GM19023 (cell line): ENCODE measurements at regions not wholly inside any gene's neighbourhood (a gene's known extent, or its start where the extent isn't known, plus 50 kb on each side); places are given as distances from the start of the nearest gene placed in this dataset.

ENCODE experiments used
- ATAC-seq: cut with Tn5 transposase; IDR thresholded peaks from one replicate; pipeline ENCODE4 v1.9.1; 2021; ENCODE audit warnings: mild to moderate bottlenecking, moderate library complexity; ENCODE audit not compliant: unreplicated experiment

- no peak for ATAC-seq
Measured at GRCh38 chr2:14826518-14826917, 194.0 kb downstream of the LRATD1 start.

DNA sequence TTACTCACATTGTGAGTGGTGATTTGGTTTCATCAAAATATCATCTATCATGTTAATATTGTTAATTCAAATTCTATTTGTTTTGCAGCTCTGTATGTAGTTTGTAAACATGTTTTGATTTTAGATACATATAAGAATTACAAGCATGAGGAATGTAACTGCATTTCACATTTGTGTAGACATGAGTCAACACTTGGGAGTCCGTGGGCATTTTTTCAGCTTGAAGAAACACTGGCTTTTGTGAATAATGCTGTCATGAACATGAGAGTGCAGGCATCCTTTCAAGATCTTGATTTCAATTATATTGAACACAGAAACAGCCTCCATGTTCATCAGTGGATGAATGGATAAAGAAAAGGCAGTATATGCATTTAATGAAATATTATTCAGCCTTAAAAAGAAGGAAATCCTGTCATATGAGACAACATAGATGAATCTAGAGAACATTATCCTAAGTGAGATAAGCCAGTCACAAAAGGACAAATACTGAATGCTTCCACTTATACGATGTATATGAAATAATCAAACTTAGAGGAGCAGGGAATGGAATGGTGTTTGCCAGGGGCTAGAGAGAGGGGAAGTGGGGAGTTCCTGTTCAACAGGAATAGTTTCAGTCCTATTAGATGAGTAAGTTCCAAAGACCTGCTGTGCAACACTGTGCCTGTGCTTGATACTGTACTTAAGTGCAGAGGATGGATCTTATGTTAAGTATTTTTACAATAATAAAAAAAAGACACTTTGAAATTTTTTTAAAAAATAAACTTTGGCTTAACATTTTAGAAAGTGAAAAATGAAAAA is 194.9 kb downstream of the LRATD1 start:
- no peak for ATAC-seq

DNA sequence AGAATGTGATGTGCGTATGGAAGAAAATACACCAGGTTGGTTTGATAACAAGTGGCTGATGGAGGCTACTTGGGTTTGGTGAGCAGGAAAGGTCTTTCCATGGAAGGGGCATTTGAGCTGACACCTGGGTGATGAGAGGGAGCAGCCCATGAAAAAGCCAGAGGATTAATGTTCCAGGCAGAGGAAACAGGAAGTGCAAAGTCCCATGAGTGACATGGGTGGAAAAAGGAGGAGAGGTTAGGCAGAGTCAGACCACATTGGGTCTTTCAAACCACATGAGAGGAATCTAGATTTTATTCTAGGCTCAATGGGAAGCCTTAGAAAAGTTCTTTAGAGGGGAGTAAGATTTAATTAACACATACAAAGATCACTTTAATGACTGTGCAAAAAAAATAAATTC is 195.7 kb downstream of the LRATD1 start:
- ATAC-seq = no peak

GRCh38 chr2:14828968-14829367 is 196.5 kb downstream of the LRATD1 start:
- no peak for ATAC-seq

DNA sequence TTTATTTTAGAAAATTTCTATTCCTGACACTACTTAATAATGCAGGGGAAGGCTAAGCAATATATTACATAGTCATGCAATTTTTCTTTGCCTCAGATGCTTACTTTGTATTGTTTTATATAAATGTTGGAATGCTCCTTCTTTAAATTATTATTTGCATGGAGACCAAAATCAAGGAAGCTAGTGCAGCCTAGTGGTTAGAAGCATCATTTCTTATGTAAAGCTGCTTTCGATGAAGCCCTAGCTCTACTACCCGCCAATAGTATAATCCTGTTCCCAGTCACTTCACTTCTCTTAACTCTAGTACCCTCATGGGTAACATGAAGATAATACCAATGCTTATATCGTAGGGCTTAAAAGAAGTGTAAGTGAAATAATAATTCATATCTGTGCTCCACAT is 198.9 kb downstream of the LRATD1 start:
- ATAC-seq = no peak

- ATAC-seq = no peak
Measured at GRCh38 chr2:14843507-14844204, 211.1 kb downstream of the LRATD1 start.

DNA sequence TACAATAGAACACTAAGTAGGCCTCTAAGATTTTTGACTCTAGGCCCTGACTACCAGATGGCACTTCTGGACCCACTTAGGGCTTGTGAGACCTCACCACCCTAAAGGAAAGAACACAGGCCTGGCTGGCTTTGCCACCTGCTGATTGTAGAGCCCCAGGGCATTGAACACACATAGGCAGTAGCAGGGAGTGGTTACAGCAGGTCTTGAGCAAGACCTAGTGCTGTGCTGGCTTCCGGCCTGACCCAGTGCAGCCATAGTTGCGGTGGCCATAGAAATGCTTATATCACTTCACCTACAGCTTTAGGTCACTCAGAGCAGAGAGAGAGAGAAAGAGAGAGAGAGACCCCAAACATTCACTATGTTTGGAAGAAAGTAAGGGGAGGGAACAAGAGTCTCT is 223.2 kb downstream of the LRATD1 start:
- ATAC-seq = no peak

DNA sequence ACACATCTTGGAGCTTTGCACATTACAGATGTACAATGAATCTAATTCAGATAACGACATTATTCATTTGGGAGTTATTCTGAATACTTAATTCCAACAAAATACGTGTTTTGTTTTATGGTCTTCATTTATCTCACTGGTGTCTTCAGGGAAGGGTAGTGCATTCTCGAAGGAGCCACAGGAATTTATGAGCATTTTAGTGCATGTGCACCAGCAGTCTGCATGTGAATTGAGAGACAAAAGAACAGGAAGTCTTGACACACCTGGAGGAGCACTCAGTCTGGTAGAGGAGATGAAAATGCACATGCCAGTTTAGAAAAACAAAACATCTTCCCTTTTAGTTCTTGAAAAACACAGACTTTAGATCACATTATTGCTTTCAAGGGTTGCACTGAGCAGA is 228.7 kb downstream of the LRATD1 start:
- no peak for ATAC-seq

- ATAC-seq = no peak
Measured at GRCh38 chr2:14866736-14867352, 234.3 kb downstream of the LRATD1 start.

GRCh38 chr2:14867853-14868252 is 235.3 kb downstream of the LRATD1 start:
- ATAC-seq = no peak

GRCh38 chr2:14872779-14873325 is 240.3 kb downstream of the LRATD1 start:
- ATAC-seq = no peak

- no peak for ATAC-seq
Measured at GRCh38 chr2:14881651-14882327, 249.3 kb downstream of the LRATD1 start.

- ATAC-seq = no peak
Measured at GRCh38 chr2:14884651-14885050, 252.1 kb downstream of the LRATD1 start.

GRCh38 chr2:14891546-14891945 is 259.0 kb downstream of the LRATD1 start:
- ATAC-seq = no peak

DNA sequence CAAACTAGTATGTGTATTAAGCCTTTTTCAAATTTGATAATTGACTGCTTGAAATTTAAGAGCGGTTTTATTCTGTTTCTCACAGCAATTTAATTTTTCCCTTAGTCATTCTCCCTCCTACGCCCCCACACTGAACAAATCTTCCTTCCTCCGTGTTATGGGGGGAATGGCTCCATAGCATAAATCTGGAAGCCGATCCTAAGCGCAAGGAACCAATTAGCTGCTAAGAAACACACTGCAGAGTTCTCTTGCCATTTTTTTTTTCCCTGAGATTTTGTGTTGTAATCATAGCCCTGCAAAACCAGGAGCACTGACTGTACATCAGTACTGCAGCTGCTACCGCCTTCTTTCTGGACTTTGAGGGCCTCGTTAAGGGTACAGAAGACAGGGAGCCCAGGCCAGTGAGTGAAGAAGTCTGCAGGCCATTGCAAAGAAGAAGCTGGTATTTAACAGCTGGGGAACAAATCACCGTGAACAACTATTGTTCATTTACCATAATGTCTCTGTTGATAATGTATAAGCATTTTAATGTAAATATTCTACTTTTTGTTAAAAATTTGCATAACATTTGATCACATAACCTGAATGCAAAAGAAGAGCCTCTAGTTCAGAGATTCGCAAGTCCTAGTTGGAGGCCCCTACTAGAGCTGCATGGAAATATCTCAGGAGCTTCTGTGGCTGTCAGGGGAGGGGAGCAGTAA is 264.0 kb downstream of the LRATD1 start:
- ATAC-seq = no peak

GRCh38 chr2:14899621-14900414 is 267.3 kb downstream of the LRATD1 start:
- no peak for ATAC-seq

DNA sequence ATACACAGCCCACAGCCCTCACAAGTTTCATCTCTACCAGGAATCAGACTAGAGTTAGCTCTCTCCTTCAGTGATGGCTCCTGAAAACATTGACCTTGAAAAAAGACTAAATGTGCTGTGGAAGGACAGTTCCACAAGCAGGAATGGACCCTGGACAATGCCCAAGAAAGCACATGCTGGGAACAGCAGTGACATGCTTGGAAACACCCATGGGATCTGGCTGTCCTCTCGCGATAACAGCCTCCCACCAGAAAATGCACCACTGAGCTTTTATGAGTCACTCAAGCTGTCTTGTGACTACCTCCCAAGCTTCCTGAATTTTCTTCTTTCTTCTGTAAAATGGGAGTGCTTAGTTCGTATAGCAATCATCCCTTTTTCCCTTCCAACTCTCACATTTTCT is 269.2 kb downstream of the LRATD1 start:
- no peak for ATAC-seq

DNA sequence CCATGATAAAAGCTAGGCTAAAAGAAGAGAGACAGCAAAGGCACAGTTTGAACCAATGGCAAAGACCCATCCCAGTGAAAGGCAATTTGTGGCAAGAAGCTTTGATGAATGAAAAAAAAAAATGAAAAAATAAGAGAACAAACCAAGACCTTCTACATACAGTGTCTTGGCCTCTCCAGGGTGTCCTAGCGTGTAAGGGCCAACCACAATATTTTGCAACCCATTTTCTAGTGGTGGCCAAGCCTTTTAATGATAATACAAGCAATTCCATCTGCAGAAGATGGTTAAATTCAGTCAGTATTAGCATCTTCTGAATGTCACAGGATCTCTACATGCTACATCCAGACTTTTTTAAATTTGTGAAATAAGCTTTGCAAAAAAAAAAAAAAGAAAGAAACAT is 270.4 kb downstream of the LRATD1 start:
- ATAC-seq = no peak

DNA sequence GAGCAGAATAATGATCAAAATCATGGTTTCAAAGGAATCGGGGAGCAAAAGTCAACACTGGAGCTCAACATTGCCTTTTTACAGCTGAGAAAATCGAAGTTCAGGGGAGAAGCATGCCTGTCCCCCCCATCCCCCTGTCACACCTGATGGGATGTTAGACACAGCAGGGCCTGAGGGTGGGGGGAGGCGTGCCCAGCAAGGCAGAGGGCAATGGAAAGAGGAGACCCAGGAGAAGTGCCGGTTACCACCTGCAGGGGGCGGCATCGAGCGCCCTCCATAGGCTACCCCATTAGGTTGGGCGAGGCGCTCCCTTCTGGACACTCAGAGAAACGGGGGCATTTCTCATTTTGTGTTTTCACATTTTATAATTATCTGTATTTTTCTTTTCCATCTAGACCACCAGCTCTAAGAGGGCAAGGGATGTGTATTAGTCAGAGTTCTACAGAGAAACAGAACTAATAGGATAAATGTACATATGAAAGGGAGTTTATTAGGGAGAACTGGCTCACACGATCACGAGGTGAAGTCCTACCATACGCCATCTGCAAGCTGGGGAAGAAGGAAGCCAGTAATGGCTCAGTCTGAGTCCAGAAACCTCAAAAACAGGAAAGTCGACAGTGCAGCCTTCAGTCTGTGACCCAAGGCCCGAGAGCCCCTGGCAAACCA is 271.3 kb downstream of the LRATD1 start:
- ATAC-seq = peak; percentile 99
